HCT116 (cell line): ENCODE measurements at regions not wholly inside any gene's neighbourhood (a gene's known extent, or its start where the extent isn't known, plus 50 kb on each side); places are given as distances from the start of the nearest gene placed in this dataset.

Experiments used
- ATAC-seq: fragments of 200-7000 bp; cut with Tn5 transposase; 2 replicates; pipeline ENCODE4 v1.9.1; 2020; ENCODE audit warnings: mild to moderate bottlenecking, moderate library complexity
- BruUV-seq: library from RNA; stranded (reverse); fragments of 400-500 nt; replicated peaks from 2 replicates; lab custom pipeline; 2021; lab: Mats Ljungman, UMichigan
- CTCF ChIA-PET: fragments of 300-600 bp; sonication (Branson Sonifier 250); formaldehyde crosslinking; loops from one replicate; lab custom pipeline; 2021; ENCODE audit warnings: antibody characterized with exemption; lab: Charles Lee
- POLR2A ChIA-PET: fragments of 300-600, 350-600 bp; sonication (Branson Sonifier 250); formaldehyde crosslinking; loops from one replicate; lab custom pipeline; 2021; ENCODE audit warnings: antibody characterized with exemption; lab: Charles Lee
- RAD21 ChIA-PET, 2 experiments: fragments of 300-600 bp; sonication (Branson Sonifier 250); formaldehyde crosslinking; loops; one replicate each; lab custom pipeline; 2023; ENCODE audit warnings: low total read pairs in 2 of 2; ENCODE audit not compliant: uncharacterized antibody in 2 of 2, unreplicated experiment in 2 of 2, low non-redundant PET in 1 of 2; lab: Charles Lee
- DNase-seq: peaks from one replicate; pipeline ENCODE4 v3.0.0-alpha.2; 2010; ENCODE audit warnings: low read depth, low spot score
- H2AFZ ChIP-seq: fragments of 200-600 bp; shearing (Covaris generic), sonication (generic); 2 replicates; pipeline ENCODE4 v1.6.1; 2017; ENCODE audit warnings: low read depth, mixed run types, mixed read lengths, antibody characterized with exemption, low read length; ENCODE audit not compliant: poor library complexity, severe bottlenecking
- H3K27ac ChIP-seq: 2 replicates; pipeline ENCODE4 v1.5.1; 2012; ENCODE audit warnings: low read depth, low read length
- H3K27me3 ChIP-seq: fragments of 200-600 bp; sonication (generic); 2 replicates; pipeline ENCODE4 v1.6.1; 2016; ENCODE audit warnings: mixed run types, low read length, mixed read lengths; ENCODE audit not compliant: insufficient read depth
- H3K36me3 ChIP-seq, 2 experiments: fragments of 200-500 bp in 1 of 2; fragments of 200-600 bp in 1 of 2; sonication (Bioruptor generic) in 1 of 2; sonication (generic) in 1 of 2; 2 replicates each; pipeline versions ENCODE4 v1.5.1 to v1.6.1; 2014 to 2016; ENCODE audit warnings: low read length in 2 of 2, inconsistent platforms in 1 of 2, mixed read lengths in 1 of 2, mixed run types in 1 of 2; ENCODE audit not compliant: insufficient read depth in 2 of 2, control insufficient read depth in 1 of 2
- H3K4me1 ChIP-seq, 2 experiments: fragments of 200-600 bp in 1 of 2; sonication (generic) in 1 of 2; 2 replicates each; pipeline versions ENCODE4 v1.5.1 to v1.6.1; 2012 to 2017; ENCODE audit warnings: low read length in 2 of 2, inconsistent platforms in 1 of 2, mild to moderate bottlenecking in 1 of 2, mixed read lengths in 1 of 2, mixed run types in 1 of 2, moderate library complexity in 1 of 2; ENCODE audit not compliant: insufficient read depth in 2 of 2, control insufficient read depth in 1 of 2
- H3K4me2 ChIP-seq: fragments of 200-600 bp; sonication (generic); 2 replicates; pipeline ENCODE4 v1.6.1; 2017; ENCODE audit warnings: mixed run types, low read length, mixed read lengths
- H3K4me3 ChIP-seq, 2 experiments: fragments of 200-600 bp in 1 of 2; sonication (generic) in 1 of 2; replicated peaks in 1 of 2; 2 replicates each; pipeline ENCODE4 v1.5.1; 2011 to 2016; ENCODE audit warnings: low read length in 2 of 2, control low read depth in 1 of 2, low read depth in 1 of 2, mild to moderate bottlenecking in 1 of 2, mixed read lengths in 1 of 2, mixed run types in 1 of 2
- H3K79me2 ChIP-seq: fragments of 200-600 bp; sonication (generic); 2 replicates; pipeline ENCODE4 v1.6.1; 2017; ENCODE audit warnings: mild to moderate bottlenecking, mixed run types, low read length, moderate library complexity, mixed read lengths; ENCODE audit not compliant: insufficient read depth
- H3K9ac ChIP-seq: fragments of 200-600 bp; sonication (generic); 2 replicates; pipeline ENCODE4 v1.6.1; 2016; ENCODE audit warnings: low read length, mixed read lengths
- H3K9me2 ChIP-seq: fragments of 200-600 bp; sonication (generic), shearing (Covaris generic); 2 replicates; pipeline ENCODE4 v1.6.1; 2017; ENCODE audit warnings: mixed run types, mild to moderate bottlenecking, moderate library complexity; ENCODE audit not compliant: insufficient read depth
- H3K9me3 ChIP-seq, 2 experiments: fragments of 200-500 bp in 1 of 2; fragments of 200-600 bp in 1 of 2; sonication (Bioruptor generic) in 1 of 2; sonication (generic) in 1 of 2; 2 replicates each; pipeline ENCODE4 v1.6.1; 2014 to 2017; ENCODE audit warnings: low read length in 2 of 2, mixed read lengths in 2 of 2, inconsistent platforms in 1 of 2, low read depth in 1 of 2, mild to moderate bottlenecking in 1 of 2, mixed run types in 1 of 2, moderate library complexity in 1 of 2; ENCODE audit not compliant: control insufficient read depth in 1 of 2, insufficient read depth in 1 of 2
- H4K20me1 ChIP-seq: fragments of 200-600 bp; sonication (generic), shearing (Covaris generic); 2 replicates; pipeline ENCODE4 v1.6.1; 2017; ENCODE audit warnings: mixed run types, mild to moderate bottlenecking, moderate library complexity; ENCODE audit not compliant: insufficient read depth
- CBX3 ChIP-seq: IDR thresholded peaks from 2 replicates; pipeline ENCODE4 v1.6.1; 2012; ENCODE audit warnings: low read depth
- CEBPB ChIP-seq: IDR thresholded peaks from 2 replicates; pipeline ENCODE4 v1.6.1; 2012; ENCODE audit warnings: low read depth
- EZH2 ChIP-seq: fragments of 200-600 bp; sonication (generic); IDR thresholded peaks from 2 replicates; pipeline ENCODE4 v1.6.1; 2017; ENCODE audit warnings: antibody characterized with exemption, mixed run types
- FOSL1 ChIP-seq: IDR thresholded peaks from 2 replicates; pipeline ENCODE4 v1.6.1; 2012; ENCODE audit warnings: low read depth
- intact Hi-C: fragments of 100-400 bp; cut with micrococcal nuclease; formaldehyde crosslinking; loops from 2 replicates; pipeline ENCODE4 v1.10.0; 2022
- TF ChIP-seq, protein P1 (sequence below): IDR thresholded peaks from 2 replicates; pipeline ENCODE4 v1.6.1; 2012; ENCODE audit warnings: low read depth
- TF ChIP-seq, protein P2 (sequence below): IDR thresholded peaks from 2 replicates; pipeline ENCODE4 v1.6.1; 2011; ENCODE audit warnings: mild to moderate bottlenecking, low read length, moderate library complexity; ENCODE audit not compliant: insufficient replicate concordance; ENCODE audit errors: extremely low read depth

DNA sequence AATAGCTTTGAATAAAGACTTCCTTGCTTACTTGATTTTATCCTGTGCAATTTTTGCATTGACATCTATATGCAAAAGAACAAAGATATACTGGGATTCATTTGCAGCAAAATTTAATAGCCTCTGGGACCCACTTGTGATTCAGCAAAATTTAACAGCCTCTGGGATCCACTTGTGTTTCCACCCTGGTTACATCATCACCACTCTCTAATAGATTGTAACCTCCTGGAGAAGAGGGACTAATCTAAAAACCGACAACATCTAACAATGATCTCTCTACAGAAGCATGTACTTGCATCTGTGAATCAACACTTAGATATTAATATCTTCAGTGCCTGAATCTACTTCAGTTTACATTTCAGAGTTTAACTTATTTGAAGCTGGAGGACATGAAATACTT is 202.0 kb upstream of the CPHXL start:
- Histone ChIP-seq H2AFZ (no peak overlapping the region), H4K20me1 (no peaks in the 10 kb centered on the region), H3K4me2 (no peak overlapping the region), H3K9me3 (no peaks in the 10 kb centered on the region), H3K27me3 (0 out of 2 replicates have a peak, but pooled peaks cover 2% of the 10 kb centered on the region), H3K4me1 (no peaks in the 10 kb centered on the region), H3K9me2 (no peaks in the 10 kb centered on the region), H3K9ac (no peak overlapping the region), H3K4me3 (no peak overlapping the region), H3K36me3 (no peaks in the 10 kb centered on the region), H3K27ac (no peak overlapping the region), H3K79me2 (no peaks in the 10 kb centered on the region)
- ChIA-PET CTCF (no interaction called here), RAD21 (no interaction called here), POLR2A (no interaction called here)
- TF ChIP-seq CEBPB: no peak
- TF ChIP-seq CBX3: no peak
- no peak for TF ChIP-seq EZH2
- TF ChIP-seq, protein P1, sequence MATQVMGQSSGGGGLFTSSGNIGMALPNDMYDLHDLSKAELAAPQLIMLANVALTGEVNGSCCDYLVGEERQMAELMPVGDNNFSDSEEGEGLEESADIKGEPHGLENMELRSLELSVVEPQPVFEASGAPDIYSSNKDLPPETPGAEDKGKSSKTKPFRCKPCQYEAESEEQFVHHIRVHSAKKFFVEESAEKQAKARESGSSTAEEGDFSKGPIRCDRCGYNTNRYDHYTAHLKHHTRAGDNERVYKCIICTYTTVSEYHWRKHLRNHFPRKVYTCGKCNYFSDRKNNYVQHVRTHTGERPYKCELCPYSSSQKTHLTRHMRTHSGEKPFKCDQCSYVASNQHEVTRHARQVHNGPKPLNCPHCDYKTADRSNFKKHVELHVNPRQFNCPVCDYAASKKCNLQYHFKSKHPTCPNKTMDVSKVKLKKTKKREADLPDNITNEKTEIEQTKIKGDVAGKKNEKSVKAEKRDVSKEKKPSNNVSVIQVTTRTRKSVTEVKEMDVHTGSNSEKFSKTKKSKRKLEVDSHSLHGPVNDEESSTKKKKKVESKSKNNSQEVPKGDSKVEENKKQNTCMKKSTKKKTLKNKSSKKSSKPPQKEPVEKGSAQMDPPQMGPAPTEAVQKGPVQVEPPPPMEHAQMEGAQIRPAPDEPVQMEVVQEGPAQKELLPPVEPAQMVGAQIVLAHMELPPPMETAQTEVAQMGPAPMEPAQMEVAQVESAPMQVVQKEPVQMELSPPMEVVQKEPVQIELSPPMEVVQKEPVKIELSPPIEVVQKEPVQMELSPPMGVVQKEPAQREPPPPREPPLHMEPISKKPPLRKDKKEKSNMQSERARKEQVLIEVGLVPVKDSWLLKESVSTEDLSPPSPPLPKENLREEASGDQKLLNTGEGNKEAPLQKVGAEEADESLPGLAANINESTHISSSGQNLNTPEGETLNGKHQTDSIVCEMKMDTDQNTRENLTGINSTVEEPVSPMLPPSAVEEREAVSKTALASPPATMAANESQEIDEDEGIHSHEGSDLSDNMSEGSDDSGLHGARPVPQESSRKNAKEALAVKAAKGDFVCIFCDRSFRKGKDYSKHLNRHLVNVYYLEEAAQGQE: no peak
- TF ChIP-seq, protein P2, sequence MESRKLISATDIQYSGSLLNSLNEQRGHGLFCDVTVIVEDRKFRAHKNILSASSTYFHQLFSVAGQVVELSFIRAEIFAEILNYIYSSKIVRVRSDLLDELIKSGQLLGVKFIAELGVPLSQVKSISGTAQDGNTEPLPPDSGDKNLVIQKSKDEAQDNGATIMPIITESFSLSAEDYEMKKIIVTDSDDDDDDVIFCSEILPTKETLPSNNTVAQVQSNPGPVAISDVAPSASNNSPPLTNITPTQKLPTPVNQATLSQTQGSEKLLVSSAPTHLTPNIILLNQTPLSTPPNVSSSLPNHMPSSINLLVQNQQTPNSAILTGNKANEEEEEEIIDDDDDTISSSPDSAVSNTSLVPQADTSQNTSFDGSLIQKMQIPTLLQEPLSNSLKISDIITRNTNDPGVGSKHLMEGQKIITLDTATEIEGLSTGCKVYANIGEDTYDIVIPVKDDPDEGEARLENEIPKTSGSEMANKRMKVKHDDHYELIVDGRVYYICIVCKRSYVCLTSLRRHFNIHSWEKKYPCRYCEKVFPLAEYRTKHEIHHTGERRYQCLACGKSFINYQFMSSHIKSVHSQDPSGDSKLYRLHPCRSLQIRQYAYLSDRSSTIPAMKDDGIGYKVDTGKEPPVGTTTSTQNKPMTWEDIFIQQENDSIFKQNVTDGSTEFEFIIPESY: no peak
- no peak for TF ChIP-seq FOSL1
- DNase-seq: no peak
- ATAC-seq: no peak
- intact Hi-C loops: no loop called here
- no TSS peak for BruUV-seq
